NCI-H774 (cell line): ENCODE measurements at regions not wholly inside any gene's neighbourhood (a gene's known extent, or its start where the extent isn't known, plus 50 kb on each side); places are given as distances from the start of the nearest gene placed in this dataset.
"Not testable (repeated sequence)": the region's sequence is repeated elsewhere in the genome, so short reads cannot be mapped to it uniquely, and the experiment has no call there.

Source experiments
- DNase-seq: peaks from one replicate; lab custom pipeline; 2025; lab: John Stamatoyannopoulos, UW

- no peak for DNase-seq
These were observed 781.4 kb upstream of the INTU start for GRCh38 chr4:126851391-126851790.

GRCh38 chr4:126853715-126854114 lies 779.0 kb upstream of the INTU start:
- no peak for DNase-seq

GRCh38 chr4:126856906-126857305 lies 775.9 kb upstream of the INTU start:
- no peak for DNase-seq

GRCh38 chr4:126859314-126859713 lies 773.4 kb upstream of the INTU start:
- DNase-seq, result no peak

- no peak for DNase-seq
These were observed 772.9 kb upstream of the INTU start for GRCh38 chr4:126859872-126860271.

GRCh38 chr4:126860308-126860707 lies 772.4 kb upstream of the INTU start:
- DNase-seq, result no peak

GRCh38 chr4:126869967-126870366 lies 762.8 kb upstream of the INTU start:
- DNase-seq, result no peak

GRCh38 chr4:126871810-126872209 lies 760.9 kb upstream of the INTU start:
- DNase-seq, result no peak

GRCh38 chr4:126874533-126874932 lies 758.2 kb upstream of the INTU start:
- DNase-seq, result no peak

GRCh38 chr4:126888968-126889367 lies 743.8 kb upstream of the INTU start:
- DNase-seq, result no peak

- DNase-seq, result no peak
These were observed 742.4 kb upstream of the INTU start for GRCh38 chr4:126890383-126890782.

- DNase-seq, result no peak
These were observed 741.8 kb upstream of the INTU start for GRCh38 chr4:126890994-126891393.

- no peak for DNase-seq
These were observed 737.8 kb upstream of the INTU start for GRCh38 chr4:126894963-126895362.

- no peak for DNase-seq
These were observed 736.7 kb upstream of the INTU start for GRCh38 chr4:126895988-126896570.

GRCh38 chr4:126897038-126897437 lies 735.7 kb upstream of the INTU start:
- DNase-seq, result no peak

- no peak for DNase-seq
These were observed 733.9 kb upstream of the INTU start for GRCh38 chr4:126898815-126899214.

GRCh38 chr4:126899331-126899801 lies 733.4 kb upstream of the INTU start:
- DNase-seq, result no peak

GRCh38 chr4:126906466-126906865 lies 726.3 kb upstream of the INTU start:
- no peak for DNase-seq

- DNase-seq, result no peak
These were observed 725.4 kb upstream of the INTU start for GRCh38 chr4:126907389-126907788.

- DNase-seq, result no peak
These were observed 716.6 kb upstream of the INTU start for GRCh38 chr4:126916049-126916625.

GRCh38 chr4:126916626-126917140 lies 716.1 kb upstream of the INTU start:
- DNase-seq, result no peak

- not testable (repeated sequence) for DNase-seq
These were observed 710.3 kb upstream of the INTU start for GRCh38 chr4:126922328-126922938.

- no peak for DNase-seq
These were observed 708.5 kb upstream of the INTU start for GRCh38 chr4:126924237-126924636.
